H9 (cell line): ENCODE measurements at regions not wholly inside any gene's neighbourhood (a gene's known extent, or its start where the extent isn't known, plus 50 kb on each side); places are given as distances from the start of the nearest gene placed in this dataset.

Experiments
- DNase-seq: peaks from one replicate; pipeline ENCODE4 v3.0.0-alpha.2; 2017
- H2AFZ ChIP-seq: one replicate; pipeline ENCODE4 v1.6.1; 2013; ENCODE audit warnings: mild to moderate bottlenecking, low read length, control low read depth, moderate library complexity
- H2AK5ac ChIP-seq: 2 replicates; pipeline ENCODE4 v1.6.1; 2013; ENCODE audit warnings: low read length, control low read depth, mixed read lengths; ENCODE audit not compliant: insufficient read length
- H2BK120ac ChIP-seq: one replicate; pipeline ENCODE4 v1.6.1; 2013; ENCODE audit warnings: low read depth, mild to moderate bottlenecking, low read length, control low read depth, inconsistent platforms; ENCODE audit not compliant: poor library complexity, severe bottlenecking
- H2BK12ac ChIP-seq: 2 replicates; pipeline ENCODE4 v1.6.1; 2013; ENCODE audit warnings: low read length, control low read depth, mixed read lengths, low read depth; ENCODE audit not compliant: insufficient read length
- H2BK15ac ChIP-seq: 2 replicates; pipeline ENCODE4 v1.6.1; 2013; ENCODE audit warnings: low read depth, low read length, control low read depth
- H2BK20ac ChIP-seq: one replicate; pipeline ENCODE4 v1.6.1; 2013; ENCODE audit warnings: low read depth, mild to moderate bottlenecking, low read length, control low read depth, inconsistent platforms; ENCODE audit not compliant: poor library complexity, severe bottlenecking
- H2BK5ac ChIP-seq: 2 replicates; pipeline ENCODE4 v1.6.1; 2013; ENCODE audit warnings: low read length, control low read depth, mixed read lengths; ENCODE audit not compliant: insufficient read length
- H3K14ac ChIP-seq: 2 replicates; pipeline ENCODE4 v1.6.1; 2013; ENCODE audit warnings: low read length, control low read depth; ENCODE audit not compliant: insufficient read depth
- H3K18ac ChIP-seq: 2 replicates; pipeline ENCODE4 v1.6.1; 2013; ENCODE audit warnings: low read depth, mild to moderate bottlenecking, mixed read lengths, low read length, control low read depth; ENCODE audit not compliant: insufficient read length
- H3K23ac ChIP-seq: 2 replicates; pipeline ENCODE4 v1.6.1; 2013; ENCODE audit warnings: low read length, control low read depth, mixed read lengths, low read depth; ENCODE audit not compliant: insufficient read length
- H3K23me2 ChIP-seq: 2 replicates; pipeline ENCODE4 v1.6.1; 2013; ENCODE audit warnings: low read depth, mild to moderate bottlenecking, mixed read lengths, low read length, control low read depth; ENCODE audit not compliant: insufficient read length, poor library complexity, severe bottlenecking
- H3K27ac ChIP-seq: 2 replicates; pipeline ENCODE4 v1.5.1; 2013; ENCODE audit warnings: low read length, control low read depth, mixed read lengths, low read depth; ENCODE audit not compliant: insufficient read length
- H3K27me3 ChIP-seq: 2 replicates; pipeline ENCODE4 v1.6.1; 2013; ENCODE audit warnings: low read length, control low read depth, inconsistent platforms; ENCODE audit not compliant: insufficient read depth
- H3K4ac ChIP-seq: 2 replicates; pipeline ENCODE4 v1.6.1; 2013; ENCODE audit warnings: low read depth, mild to moderate bottlenecking, control low read depth, inconsistent platforms, low read length, moderate library complexity
- H3K4me1 ChIP-seq: 2 replicates; pipeline ENCODE4 v1.6.1; 2013; ENCODE audit warnings: low read length, control low read depth, inconsistent platforms; ENCODE audit not compliant: insufficient read depth
- H3K4me2 ChIP-seq: 2 replicates; pipeline ENCODE4 v1.6.1; 2013; ENCODE audit warnings: low read length, control low read depth, mixed read lengths; ENCODE audit not compliant: insufficient read length, insufficient read depth
- H3K56ac ChIP-seq: 2 replicates; pipeline ENCODE4 v1.6.1; 2013; ENCODE audit warnings: low read depth, mild to moderate bottlenecking, mixed read lengths, low read length, control low read depth; ENCODE audit not compliant: insufficient read length
- H3K79me1 ChIP-seq: 2 replicates; pipeline ENCODE4 v1.6.1; 2013; ENCODE audit warnings: low read depth, mild to moderate bottlenecking, moderate library complexity, low read length, control low read depth, inconsistent platforms; ENCODE audit not compliant: insufficient read depth, poor library complexity, severe bottlenecking
- H3K79me2 ChIP-seq: 2 replicates; pipeline ENCODE4 v1.6.1; 2013; ENCODE audit warnings: low read length, control low read depth, inconsistent platforms; ENCODE audit not compliant: insufficient read depth
- H3K9ac ChIP-seq: 2 replicates; pipeline ENCODE4 v1.6.1; 2013; ENCODE audit warnings: low read length, control low read depth, mixed read lengths; ENCODE audit not compliant: insufficient read length; ENCODE audit errors: extremely low read depth
- H3K9me3 ChIP-seq: one replicate; pipeline ENCODE4 v1.6.1; 2013; ENCODE audit warnings: low read depth, low read length, inconsistent platforms; ENCODE audit not compliant: control insufficient read depth
- H3T11ph ChIP-seq: one replicate; pipeline ENCODE4 v1.6.1; 2013; ENCODE audit warnings: mild to moderate bottlenecking, low read length, control low read depth, inconsistent platforms
- H4K20me1 ChIP-seq: one replicate; pipeline ENCODE4 v1.6.1; 2013; ENCODE audit not compliant: control insufficient read depth, insufficient read length, insufficient read depth
- H4K5ac ChIP-seq: 2 replicates; pipeline ENCODE4 v1.6.1; 2013; ENCODE audit warnings: low read depth, mild to moderate bottlenecking, mixed read lengths, low read length, control low read depth; ENCODE audit not compliant: insufficient read length
- H4K8ac ChIP-seq: replicated peaks from 2 replicates; pipeline ENCODE4 v1.6.1; 2013; ENCODE audit warnings: low read length, control low read depth, mixed read lengths, low read depth; ENCODE audit not compliant: insufficient read length
- H4K91ac ChIP-seq: 2 replicates; pipeline ENCODE4 v1.6.1; 2013; ENCODE audit warnings: low read depth, mild to moderate bottlenecking, moderate library complexity, mixed read lengths, low read length, control low read depth; ENCODE audit not compliant: insufficient read length
- H3K27ac Mint-ChIP-seq, 3 experiments: 2 replicates in 2 of 3; 3 replicates in 1 of 3; pipeline ENCODE4 v1.8.0; 2020 to 2021; ENCODE audit warnings: mixed read lengths in 3 of 3, mild to moderate bottlenecking in 1 of 3, moderate library complexity in 1 of 3
- H3K27me3 Mint-ChIP-seq: 2 replicates; pipeline ENCODE4 v1.8.0; 2021; ENCODE audit warnings: low read depth, mild to moderate bottlenecking, moderate library complexity, mixed read lengths
- H3K36me3 Mint-ChIP-seq, 3 experiments: 2 replicates in 2 of 3; 3 replicates in 1 of 3; pipeline ENCODE4 v1.8.0; 2020 to 2021; ENCODE audit warnings: low read depth in 3 of 3, mixed read lengths in 3 of 3; ENCODE audit not compliant: insufficient read depth in 1 of 3
- H3K4me1 Mint-ChIP-seq, 2 experiments: 2 replicates each; pipeline ENCODE4 v1.8.0; 2020; ENCODE audit warnings: mixed read lengths in 2 of 2
- H3K4me3 Mint-ChIP-seq, 2 experiments: 2 replicates in 1 of 2; 3 replicates in 1 of 2; pipeline ENCODE4 v1.8.0; 2020 to 2021; ENCODE audit warnings: mild to moderate bottlenecking in 2 of 2, mixed read lengths in 2 of 2, moderate library complexity in 1 of 2
- H3K9me3 Mint-ChIP-seq, 2 experiments: 2 replicates in 1 of 2; 3 replicates in 1 of 2; pipeline ENCODE4 v1.8.0; 2020; ENCODE audit warnings: mild to moderate bottlenecking in 2 of 2, mixed read lengths in 2 of 2, moderate library complexity in 1 of 2
- WGBS: extraction: QIAGEN DNeasy Blood & Tissue Kit; methylation state at CpG from one replicate; pipeline ENCODE4 v1.1.7; 2013; ENCODE audit warnings: missing lambda C conversion rate, low lambda C conversion rate, mixed read lengths; ENCODE audit not compliant: insufficient read length; ENCODE audit errors: extremely low coverage; 5-methylcytosine and 5-hydroxymethylcytosine counted together
- TF ChIP-seq, protein P1 (sequence below): fragments of 200-600 bp; sonication (generic); conservative IDR thresholded peaks from 3 replicates; pipeline ENCODE4 v1.8.0; 2021; ENCODE audit warnings: antibody characterized with exemption, mild to moderate bottlenecking

DNA sequence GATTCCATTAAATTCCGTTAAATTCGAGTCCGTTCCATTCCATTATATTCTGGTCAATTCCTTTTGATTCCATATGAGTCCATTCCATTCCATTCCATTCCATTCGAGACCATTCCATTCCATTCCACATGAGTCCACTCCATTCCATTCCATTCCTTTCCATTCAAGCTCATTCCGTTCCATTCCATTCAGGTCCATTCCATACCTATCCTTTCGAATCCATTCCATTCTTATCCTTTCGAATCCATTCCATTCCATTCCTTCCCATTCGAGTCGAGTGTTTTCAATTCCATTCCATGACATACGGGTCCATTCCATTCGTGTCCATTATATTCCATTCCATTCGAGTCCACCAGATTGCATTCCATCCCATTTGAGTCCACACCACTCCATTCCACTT, 1127.4 kb downstream of the RPIA start:
- Mint-ChIP-seq H3K9me3 (no peaks in the 10 kb centered on the region; a peak in 4 of 5 replicates), H3K4me1 (no peaks in the 10 kb centered on the region), H3K27ac (no peak overlapping the region), H3K36me3 (peaks cover 67 to 91% (median 77%) of the 10 kb centered on the region in 3 experiments), H3K4me3 (no peak overlapping the region), H3K27me3 (peaks cover 23% of the 10 kb centered on the region)
- Histone ChIP-seq H3K23me2 (no peaks in the 10 kb centered on the region), H4K20me1 (no peaks in the 10 kb centered on the region), H4K91ac (no peak overlapping the region), H3K27ac (no peak overlapping the region), H3K4me1 (no peaks in the 10 kb centered on the region), H2BK20ac (no peak overlapping the region), H2BK15ac (no peak overlapping the region), H3K18ac (no peak overlapping the region), H3T11ph (no peak overlapping the region), H4K8ac (no peak overlapping the region), H3K9ac (no peak overlapping the region), H2BK120ac (no peak overlapping the region), H4K5ac (no peak overlapping the region), H3K27me3 (no peaks in the 10 kb centered on the region), H3K56ac (no peak overlapping the region), H3K14ac (no peak overlapping the region), H2AFZ (no peak overlapping the region), H3K4ac (no peak overlapping the region), H3K23ac (no peak overlapping the region), H2AK5ac (no peak overlapping the region), H3K9me3 (no peaks in the 10 kb centered on the region), H3K79me1 (no peaks in the 10 kb centered on the region), H3K79me2 (no peaks in the 10 kb centered on the region), H2BK12ac (no peak overlapping the region), H3K4me2 (no peak overlapping the region), H2BK5ac (no peak overlapping the region)
- TF ChIP-seq, protein P1, sequence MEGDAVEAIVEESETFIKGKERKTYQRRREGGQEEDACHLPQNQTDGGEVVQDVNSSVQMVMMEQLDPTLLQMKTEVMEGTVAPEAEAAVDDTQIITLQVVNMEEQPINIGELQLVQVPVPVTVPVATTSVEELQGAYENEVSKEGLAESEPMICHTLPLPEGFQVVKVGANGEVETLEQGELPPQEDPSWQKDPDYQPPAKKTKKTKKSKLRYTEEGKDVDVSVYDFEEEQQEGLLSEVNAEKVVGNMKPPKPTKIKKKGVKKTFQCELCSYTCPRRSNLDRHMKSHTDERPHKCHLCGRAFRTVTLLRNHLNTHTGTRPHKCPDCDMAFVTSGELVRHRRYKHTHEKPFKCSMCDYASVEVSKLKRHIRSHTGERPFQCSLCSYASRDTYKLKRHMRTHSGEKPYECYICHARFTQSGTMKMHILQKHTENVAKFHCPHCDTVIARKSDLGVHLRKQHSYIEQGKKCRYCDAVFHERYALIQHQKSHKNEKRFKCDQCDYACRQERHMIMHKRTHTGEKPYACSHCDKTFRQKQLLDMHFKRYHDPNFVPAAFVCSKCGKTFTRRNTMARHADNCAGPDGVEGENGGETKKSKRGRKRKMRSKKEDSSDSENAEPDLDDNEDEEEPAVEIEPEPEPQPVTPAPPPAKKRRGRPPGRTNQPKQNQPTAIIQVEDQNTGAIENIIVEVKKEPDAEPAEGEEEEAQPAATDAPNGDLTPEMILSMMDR = no peak
- 100% methylated on average over 10 of the region's 12 CpGs for WGBS
- no peak for DNase-seq
